Sigmoid colon (tissue), 6 donors: ENCODE measurements at regions not wholly inside any gene's neighbourhood (a gene's known extent, or its start where the extent isn't known, plus 50 kb on each side); places are given as distances from the start of the nearest gene placed in this dataset.

Source experiments
- DNase-seq: peaks from one replicate; pipeline ENCODE4 v3.0.0-alpha.2; 2019
- H3K27ac ChIP-seq, 4 donors: fragments of 200-600 bp; sonication (generic); one replicate each; pipeline ENCODE4 v1.5.1; 2016 to 2019; ENCODE audit warnings: mild to moderate bottlenecking in 1 of 4
- H3K27me3 ChIP-seq, 3 donors: fragments of 200-600 bp; sonication (generic); one replicate each; pipeline ENCODE4 v1.5.1; 2019; ENCODE audit warnings: mild to moderate bottlenecking in 1 of 3
- H3K36me3 ChIP-seq, 4 donors: fragments of 200-600 bp; sonication (generic); one replicate each; pipeline ENCODE4 v1.5.1; 2016 to 2019
- H3K4me1 ChIP-seq, 4 donors: fragments of 200-600 bp; sonication (generic); one replicate each; pipeline ENCODE4 v1.5.1; 2017 to 2019
- H3K4me3 ChIP-seq, 4 donors: fragments of 200-600 bp; sonication (generic); one replicate each; pipeline ENCODE4 v1.5.1; 2017 to 2019; ENCODE audit warnings: mild to moderate bottlenecking in 2 of 4, moderate library complexity in 1 of 4
- H3K9me3 ChIP-seq, 4 donors: fragments of 200-600 bp in 3 of 4; sonication (generic) in 3 of 4; one replicate each; pipeline versions ENCODE4 v1.5.1 to v1.6.1; 2013 to 2019
- CTCF ChIP-seq, 4 experiments: fragments of 450-650 bp in 3 of 4; fragments of 200-600 bp in 1 of 4; IDR thresholded peaks; one replicate each; pipeline ENCODE4 v1.5.1; 2016 to 2019; ENCODE audit warnings: antibody characterized with exemption in 4 of 4, mild to moderate bottlenecking in 3 of 4, moderate library complexity in 2 of 4
- EP300 ChIP-seq, 4 donors: sonication (generic); formaldehyde crosslinking; IDR thresholded peaks; one replicate each; pipeline ENCODE4 v1.6.1; 2017; ENCODE audit warnings: antibody characterized with exemption in 4 of 4
- POLR2A ChIP-seq, 2 donors: fragments of 450-650 bp; IDR thresholded peaks; one replicate each; pipeline ENCODE4 v1.6.1; 2016; ENCODE audit warnings: antibody characterized with exemption in 2 of 2, mild to moderate bottlenecking in 2 of 2, moderate library complexity in 2 of 2
- POLR2AphosphoS5 ChIP-seq, 4 donors: sonication (generic); formaldehyde crosslinking; IDR thresholded peaks; one replicate each; pipeline ENCODE4 v1.6.1; 2017; ENCODE audit warnings: antibody characterized with exemption in 4 of 4
- WGBS, 2 donors: extraction: QIAGEN DNeasy Blood & Tissue Kit; methylation state at CpG; one replicate each; pipeline ENCODE4 v1.1.7; 2013; 5-methylcytosine and 5-hydroxymethylcytosine counted together
- intact Hi-C: fragments of 100-400 bp; cut with DNase I; formaldehyde crosslinking; loops from one replicate; pipeline ENCODE4 v1.15.1; 2023
- donor health status: healthy with polysubstance abuse.
- donor health status: healthy.

- intact Hi-C loops = no loop called here
- WGBS, 2 donors = 85 to 90% methylated on average over 12 of the region's 12 CpGs
- H3K4me3 ChIP-seq = no peak overlapping the region
- DNase-seq = no peak
- no peaks in the 10 kb centered on the region for H3K9me3 ChIP-seq
- no peak overlapping the region for H3K27ac ChIP-seq
- H3K36me3 ChIP-seq = no peaks in the 10 kb centered on the region
- H3K27me3 ChIP-seq = no peaks in the 10 kb centered on the region
- TF ChIP-seq EP300 (IDR thresholded peaks at IDR 0.05) (no peak), POLR2A (IDR thresholded peaks at IDR 0.05) (no peak), POLR2AphosphoS5 (IDR thresholded peaks at IDR 0.05) (no peak), CTCF (IDR thresholded peaks at IDR 0.05) (no peak)
- no peaks in the 10 kb centered on the region for H3K4me1 ChIP-seq
Measured at GRCh38 chr20:51190783-51191180, 167.9 kb upstream of the KCNG1 start.

- intact Hi-C loops = no loop called here
- no peaks in the 10 kb centered on the region for H3K9me3 ChIP-seq
- no peak overlapping the region for H3K4me3 ChIP-seq
- no peak for TF ChIP-seq POLR2A (IDR thresholded peaks at IDR 0.05)
- no peak for TF ChIP-seq CTCF (IDR thresholded peaks at IDR 0.05)
- no peak for TF ChIP-seq EP300 (IDR thresholded peaks at IDR 0.05)
- TF ChIP-seq POLR2AphosphoS5 (IDR thresholded peaks at IDR 0.05) = no peak
- H3K27me3 ChIP-seq = no peaks in the 10 kb centered on the region
- WGBS, 2 donors = 82 to 84% methylated on average over 12 of the region's 12 CpGs
- H3K36me3 ChIP-seq = no peaks in the 10 kb centered on the region
- H3K27ac ChIP-seq = no peak overlapping the region
- no peaks in the 10 kb centered on the region for H3K4me1 ChIP-seq
- DNase-seq = no peak
Measured at GRCh38 chr20:51189814-51190782, 167.2 kb upstream of the KCNG1 start.

- H3K36me3 ChIP-seq = no peaks in the 10 kb centered on the region
- WGBS, 2 donors = 81% methylated on average over 10 of the region's 10 CpGs
- DNase-seq = no peak
- H3K27ac ChIP-seq = no peak overlapping the region
- no peaks in the 10 kb centered on the region for H3K9me3 ChIP-seq
- H3K4me3 ChIP-seq = no peak overlapping the region
- no peaks in the 10 kb centered on the region for H3K27me3 ChIP-seq
- no peaks in the 10 kb centered on the region for H3K4me1 ChIP-seq
- no peak for TF ChIP-seq EP300 (IDR thresholded peaks at IDR 0.05)
- no peak for TF ChIP-seq POLR2A (IDR thresholded peaks at IDR 0.05)
- no peak for TF ChIP-seq POLR2AphosphoS5 (IDR thresholded peaks at IDR 0.05)
- no peak for TF ChIP-seq CTCF (IDR thresholded peaks at IDR 0.05)
- intact Hi-C loops = no loop called here
Measured at GRCh38 chr20:51188941-51189340, 166.0 kb upstream of the KCNG1 start.

GRCh38 chr20:51187261-51187660 is 164.4 kb upstream of the KCNG1 start:
- Histone ChIP-seq H3K9me3 (no peaks in the 10 kb centered on the region), H3K27ac (no peak overlapping the region), H3K4me3 (no peak overlapping the region), H3K4me1 (no peaks in the 10 kb centered on the region), H3K36me3 (no peaks in the 10 kb centered on the region), H3K27me3 (no peaks in the 10 kb centered on the region)
- intact Hi-C loops = no loop called here
- TF ChIP-seq CTCF (IDR thresholded peaks at IDR 0.05) (no peak), POLR2AphosphoS5 (IDR thresholded peaks at IDR 0.05) (no peak), EP300 (IDR thresholded peaks at IDR 0.05) (no peak)
- 34 to 56% methylated on average over 9 of the region's 9 CpGs for WGBS, 2 donors
- DNase-seq = no peak
